ENCODE measurements at regions not wholly inside any gene's neighbourhood (a gene's known extent, or its start where the extent isn't known, plus 50 kb on each side); places are given as distances from the start of the nearest gene placed in this dataset.
"Not testable (repeated sequence)": the region's sequence is repeated elsewhere in the genome, so short reads cannot be mapped to it uniquely, and the experiment has no call there.

- ATAC-seq (ENCODE audit: insufficient number of reproducible peaks, low FRiP score, low read depth), result no peak
- no peak overlapping the region for H3K27ac ChIP-seq
- no peaks in the 10 kb centered on the region for H3K27me3 ChIP-seq (replicated peaks; ENCODE audit: insufficient read depth)
- H3K36me3 ChIP-seq, result no peaks in the 10 kb centered on the region
- H3K4me3 ChIP-seq, result no peak overlapping the region
- no peak for DNase-seq (ENCODE audit: low spot score)
- TF ChIP-seq CTCF (IDR thresholded peaks at IDR 0.05), result no peak
- no peaks in the 10 kb centered on the region for H3K4me1 ChIP-seq (ENCODE audit: control insufficient read depth in 1 of 2, low read depth in 2 of 2)
- no peaks in the 10 kb centered on the region for H3K9me3 ChIP-seq
Measured at GRCh38 chr11:104678408-104678807, 219.9 kb downstream of the CASP12 start.

DNA sequence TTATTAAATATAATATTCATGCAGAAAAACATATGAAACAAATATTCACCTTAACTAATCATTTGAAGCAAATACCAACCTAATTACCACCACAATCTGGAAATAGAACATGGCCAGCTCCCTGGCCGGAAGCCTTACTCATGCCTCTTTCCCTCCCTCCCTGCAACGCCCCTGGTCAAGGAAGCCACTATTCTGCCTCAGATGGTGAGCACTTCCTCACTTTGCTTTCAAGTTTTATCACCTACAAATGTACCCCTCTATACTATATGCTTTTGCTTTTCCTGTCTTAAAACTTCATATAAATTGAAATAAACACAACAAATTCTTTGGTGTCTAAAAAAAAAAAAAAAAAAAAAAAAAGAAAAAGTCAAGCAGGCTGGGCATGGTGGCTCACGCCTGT is 221.2 kb downstream of the CASP12 start:
- H3K36me3 ChIP-seq; H3K9me3 ChIP-seq; H3K4me3 ChIP-seq; H3K4me1 ChIP-seq (ENCODE audit: control insufficient read depth in 1 of 2, low read depth in 2 of 2); ATAC-seq (ENCODE audit: insufficient number of reproducible peaks, low FRiP score, low read depth); DNase-seq (ENCODE audit: low spot score); H3K27ac ChIP-seq; H3K27me3 ChIP-seq (replicated peaks; ENCODE audit: insufficient read depth): not testable (repeated sequence)

- no peak for DNase-seq (ENCODE audit: low spot score)
- no peak overlapping the region for H3K27ac ChIP-seq
- no peaks in the 10 kb centered on the region for H3K27me3 ChIP-seq (replicated peaks; ENCODE audit: insufficient read depth)
- no peaks in the 10 kb centered on the region for H3K9me3 ChIP-seq
- H3K4me1 ChIP-seq (ENCODE audit: control insufficient read depth in 1 of 2, low read depth in 2 of 2), result no peaks in the 10 kb centered on the region
- no peak overlapping the region for H3K4me3 ChIP-seq
- no peak for ATAC-seq (ENCODE audit: insufficient number of reproducible peaks, low FRiP score, low read depth)
- no peak for TF ChIP-seq CTCF (IDR thresholded peaks at IDR 0.05)
- H3K36me3 ChIP-seq, result no peaks in the 10 kb centered on the region
Measured at GRCh38 chr11:104672897-104673296, 225.4 kb downstream of the CASP12 start.

- no peak for DNase-seq (ENCODE audit: low spot score)
- no peak overlapping the region for H3K27ac ChIP-seq
- no peaks in the 10 kb centered on the region for H3K9me3 ChIP-seq
- no peaks in the 10 kb centered on the region for H3K36me3 ChIP-seq
- no peak overlapping the region for H3K4me3 ChIP-seq
- no peak for TF ChIP-seq CTCF (IDR thresholded peaks at IDR 0.05)
- no peaks in the 10 kb centered on the region for H3K4me1 ChIP-seq (ENCODE audit: control insufficient read depth in 1 of 2, low read depth in 2 of 2)
- no peaks in the 10 kb centered on the region for H3K27me3 ChIP-seq (replicated peaks; ENCODE audit: insufficient read depth)
- ATAC-seq (ENCODE audit: insufficient number of reproducible peaks, low FRiP score, low read depth), result no peak
Measured at GRCh38 chr11:104668797-104669463, 229.3 kb downstream of the CASP12 start.

DNA sequence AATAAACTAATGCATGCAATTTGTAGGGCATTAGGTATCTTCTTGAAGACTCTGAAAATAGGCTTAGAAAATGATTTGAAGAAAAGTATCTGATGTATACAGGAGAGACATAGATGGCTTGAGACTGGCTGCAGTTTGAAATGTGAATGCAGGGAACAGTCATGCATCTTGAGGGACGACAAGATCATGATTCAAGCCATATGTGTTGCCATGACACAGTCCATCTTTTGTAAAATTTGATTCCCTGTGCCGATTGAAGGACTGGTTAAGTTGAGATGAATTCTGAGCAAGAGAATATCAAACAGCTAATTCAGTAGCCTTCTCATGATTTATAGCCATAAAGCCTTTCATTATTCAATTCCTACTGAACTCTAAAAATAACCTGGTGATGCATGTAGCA is 231.6 kb downstream of the CASP12 start:
- Histone ChIP-seq H3K27me3 (replicated peaks; ENCODE audit: insufficient read depth) (no peaks in the 10 kb centered on the region), H3K27ac (no peak overlapping the region), H3K9me3 (no peaks in the 10 kb centered on the region), H3K4me3 (no peak overlapping the region), H3K36me3 (no peaks in the 10 kb centered on the region), H3K4me1 (ENCODE audit: control insufficient read depth in 1 of 2, low read depth in 2 of 2) (no peaks in the 10 kb centered on the region)
- no peak for DNase-seq (ENCODE audit: low spot score)
- TF ChIP-seq CTCF (IDR thresholded peaks at IDR 0.05), result no peak
- no peak for ATAC-seq (ENCODE audit: insufficient number of reproducible peaks, low FRiP score, low read depth)

DNA sequence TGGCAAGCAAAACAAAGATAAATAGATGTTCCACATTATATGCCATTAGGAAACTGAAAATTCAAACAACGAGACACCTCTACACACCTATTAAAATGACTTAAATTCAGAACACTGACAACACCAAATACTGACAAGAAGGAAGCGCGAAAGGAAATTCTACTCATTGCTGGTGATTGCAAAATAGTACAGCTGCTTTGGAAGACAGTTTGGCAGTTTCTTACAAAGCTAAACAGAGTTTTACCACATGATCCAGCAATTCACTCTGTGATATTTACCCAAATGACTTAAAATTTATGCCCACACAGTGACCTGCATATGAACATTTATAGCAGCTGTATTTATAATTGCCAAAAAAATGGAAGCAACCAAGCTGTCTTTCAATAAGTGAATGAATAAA is 232.6 kb downstream of the CASP12 start:
- Histone ChIP-seq H3K9me3 (no peaks in the 10 kb centered on the region), H3K27me3 (replicated peaks; ENCODE audit: insufficient read depth) (no peaks in the 10 kb centered on the region), H3K4me3 (no peak overlapping the region), H3K4me1 (ENCODE audit: control insufficient read depth in 1 of 2, low read depth in 2 of 2) (no peaks in the 10 kb centered on the region), H3K27ac (no peak overlapping the region), H3K36me3 (no peaks in the 10 kb centered on the region)
- TF ChIP-seq CTCF (IDR thresholded peaks at IDR 0.05), result no peak
- no peak for DNase-seq (ENCODE audit: low spot score)
- ATAC-seq (ENCODE audit: insufficient number of reproducible peaks, low FRiP score, low read depth), result no peak
